HL-60 (cell line): ENCODE measurements at regions not wholly inside any gene's neighbourhood (a gene's known extent, or its start where the extent isn't known, plus 50 kb on each side); places are given as distances from the start of the nearest gene placed in this dataset.

ENCODE experiments used
- CTCF ChIP-seq: IDR thresholded peaks from one replicate; pipeline ENCODE4 v1.5.1; 2011; ENCODE audit warnings: low read length, control low read depth, inconsistent platforms; ENCODE audit not compliant: insufficient read depth
- POLR2AphosphoS5 ChIP-seq: IDR thresholded peaks from 2 replicates; pipeline ENCODE4 v1.6.1; 2012; ENCODE audit warnings: low read depth
- REST ChIP-seq: IDR thresholded peaks from 2 replicates; pipeline ENCODE4 v1.6.1; 2012; ENCODE audit warnings: low read depth; ENCODE audit not compliant: insufficient replicate concordance

DNA sequence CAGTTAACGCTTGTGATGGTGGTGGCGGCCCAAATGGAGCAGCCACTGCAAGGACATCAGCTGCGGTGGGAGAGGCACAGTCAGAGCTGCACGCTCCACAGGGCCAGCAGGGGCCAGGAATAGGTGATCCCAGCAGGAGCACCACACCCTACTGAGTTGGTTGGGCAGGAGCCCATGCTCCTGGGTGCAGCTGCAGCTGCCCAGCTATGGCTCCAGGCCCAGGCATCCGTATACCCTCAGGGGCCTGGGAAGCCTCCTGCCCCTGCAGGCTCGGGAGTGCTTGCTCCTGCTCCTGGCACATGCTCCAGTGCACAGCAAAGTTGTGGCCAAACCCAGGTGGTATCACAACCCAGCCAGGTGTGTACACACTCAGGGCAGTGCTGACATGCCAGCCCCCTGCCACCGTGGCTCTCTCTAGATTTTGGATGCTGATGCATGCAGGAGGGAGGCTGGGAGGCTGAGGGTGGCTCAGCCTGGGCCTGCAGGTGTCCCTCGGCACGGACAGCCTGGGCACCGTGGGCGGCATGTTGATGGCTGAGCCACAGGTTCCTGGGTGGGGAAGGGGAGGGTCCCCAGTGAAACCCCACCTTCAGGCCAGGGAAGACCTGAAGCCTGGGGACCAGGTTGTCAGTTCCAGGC lies 150.2 kb downstream of the CXXC4 start:
- no peak for TF ChIP-seq CTCF
- TF ChIP-seq POLR2AphosphoS5 = no peak
- TF ChIP-seq REST = no peak
